Keratinocyte (primary cell): ENCODE measurements at regions not wholly inside any gene's neighbourhood (a gene's known extent, or its start where the extent isn't known, plus 50 kb on each side); places are given as distances from the start of the nearest gene placed in this dataset.

Source experiments
- DNase-seq: peaks from one replicate; pipeline ENCODE4 v3.0.0-alpha.2; 2011; ENCODE audit warnings: low read depth, missing footprints, low spot score
- FAIRE-seq: peaks from 2 replicates; lab custom pipeline; 2011; peaks lifted over from hg19 to GRCh38; lab: Jason Lieb, UNC
- H2AFZ ChIP-seq: 2 replicates; pipeline ENCODE4 v1.6.0; 2012; ENCODE audit warnings: low read length, control low read depth, inconsistent platforms; ENCODE audit not compliant: control insufficient read depth
- H3K27ac ChIP-seq: 2 replicates; pipeline ENCODE4 v1.5.1; 2011; ENCODE audit warnings: low read length; ENCODE audit not compliant: control insufficient read depth, insufficient read depth
- H3K27me3 ChIP-seq: 3 replicates; pipeline ENCODE4 v1.6.0; 2011; ENCODE audit warnings: low read length; ENCODE audit not compliant: control insufficient read depth, insufficient read depth; ENCODE audit errors: extremely low read depth
- H3K36me3 ChIP-seq, 2 experiments: 2 replicates in 1 of 2; 3 replicates in 1 of 2; pipeline ENCODE4 v1.5.1; 2011; ENCODE audit warnings: low read length in 2 of 2, mild to moderate bottlenecking in 1 of 2; ENCODE audit not compliant: control insufficient read depth in 2 of 2, insufficient read depth in 2 of 2; ENCODE audit errors: extremely low read depth in 1 of 2
- H3K4me1 ChIP-seq: 3 replicates; pipeline ENCODE4 v1.5.1; 2011; ENCODE audit warnings: low read length; ENCODE audit not compliant: control insufficient read depth, insufficient read depth; ENCODE audit errors: extremely low read depth
- H3K4me2 ChIP-seq: 3 replicates; pipeline ENCODE4 v1.6.0; 2011; ENCODE audit warnings: low read depth, low read length; ENCODE audit not compliant: control insufficient read depth, insufficient read depth; ENCODE audit errors: extremely low read depth
- H3K4me3 ChIP-seq, 3 experiments: fragments of 200-600 bp in 1 of 3; sonication (generic) in 1 of 3; 2 replicates in 2 of 3; 3 replicates in 1 of 3; pipeline ENCODE4 v1.5.1; 2011 to 2016; ENCODE audit warnings: low read length in 3 of 3, mild to moderate bottlenecking in 3 of 3, control low read depth in 2 of 3, inconsistent platforms in 1 of 3, low read depth in 1 of 3, mixed read lengths in 1 of 3, mixed run types in 1 of 3, moderate library complexity in 1 of 3; ENCODE audit not compliant: control insufficient read depth in 2 of 3, insufficient read depth in 2 of 3; ENCODE audit errors: extremely low read depth in 1 of 3
- H3K79me2 ChIP-seq: 2 replicates; pipeline ENCODE4 v1.6.0; 2012; ENCODE audit warnings: low read length; ENCODE audit not compliant: control insufficient read depth, insufficient read depth
- H3K9ac ChIP-seq: 3 replicates; pipeline ENCODE4 v1.6.0; 2011; ENCODE audit warnings: low read length; ENCODE audit not compliant: control insufficient read depth, insufficient read depth; ENCODE audit errors: extremely low read depth
- H3K9me1 ChIP-seq: 3 replicates; pipeline ENCODE4 v1.6.0; 2011; ENCODE audit warnings: low read length; ENCODE audit not compliant: control insufficient read depth, insufficient read depth; ENCODE audit errors: extremely low read depth
- H3K9me3 ChIP-seq: 2 replicates; pipeline ENCODE4 v1.5.1; 2012; ENCODE audit warnings: low read depth, low read length; ENCODE audit not compliant: control insufficient read depth
- H4K20me1 ChIP-seq: 3 replicates; pipeline ENCODE4 v1.6.0; 2011; ENCODE audit warnings: low read length; ENCODE audit not compliant: control insufficient read depth, insufficient read depth; ENCODE audit errors: extremely low read depth
- EZH2 ChIP-seq: IDR thresholded peaks from one replicate; pipeline ENCODE4 v1.6.1; 2012; ENCODE audit warnings: inconsistent platforms, mild to moderate bottlenecking, low read length, moderate library complexity
- dilution Hi-C: fragments of 300-500 bp; cut with MboI; formaldehyde crosslinking; loops from one replicate; pipeline ENCODE4 v1.7.0; 2020; ENCODE audit warnings: low sequenced_read_pairs; ENCODE audit not compliant: extremely low pct_ligation_motif_present
- TF ChIP-seq, protein P1 (sequence below), 3 experiments: IDR thresholded peaks in 1 of 3; conservative IDR thresholded peaks in 1 of 3; optimal IDR thresholded peaks in 1 of 3; 2 replicates in 2 of 3; 3 replicates in 1 of 3; pipeline versions ENCODE3 to v1.5.1; 2011; ENCODE audit warnings: low read length in 3 of 3, mild to moderate bottlenecking in 3 of 3, moderate library complexity in 2 of 3, control low read depth in 1 of 3, inconsistent platforms in 1 of 3; ENCODE audit not compliant: insufficient read depth in 2 of 3; ENCODE audit errors: extremely low read depth in 1 of 3

DNA sequence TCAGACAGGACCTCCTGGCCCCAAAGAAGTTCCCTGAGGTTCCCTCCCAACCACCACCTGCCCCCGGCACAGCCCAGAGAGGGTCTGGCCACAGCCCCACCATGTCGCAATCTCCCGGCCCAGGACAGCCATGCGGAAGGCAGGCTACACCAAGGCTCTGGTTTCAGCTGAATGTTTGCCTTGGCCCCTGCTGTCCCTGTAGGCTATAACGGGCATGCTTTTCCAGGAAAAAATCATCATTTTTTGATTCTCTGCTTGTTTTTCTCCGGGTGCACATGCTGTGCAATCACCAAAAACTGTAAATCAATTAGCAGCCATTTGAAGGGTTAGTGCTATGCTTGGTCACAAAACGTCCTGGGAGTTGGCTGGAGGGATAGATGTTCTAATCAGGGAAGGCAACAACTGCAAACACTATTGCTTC is 142.7 kb upstream of the IGF1R start:
- Histone ChIP-seq H3K4me3 (no peak overlapping the region), H4K20me1 (no peaks in the 10 kb centered on the region), H2AFZ (no peak overlapping the region), H3K9me1 (no peaks in the 10 kb centered on the region), H3K9ac (no peak overlapping the region), H3K36me3 (no peaks in the 10 kb centered on the region), H3K27me3 (peaks cover 25% of the 10 kb centered on the region), H3K4me1 (no peaks in the 10 kb centered on the region), H3K27ac (no peak overlapping the region), H3K79me2 (no peaks in the 10 kb centered on the region), H3K9me3 (no peaks in the 10 kb centered on the region), H3K4me2 (no peak overlapping the region)
- no peak for DNase-seq
- FAIRE-seq: no peak
- dilution Hi-C loops: no loop called here
- no peak for TF ChIP-seq EZH2
- TF ChIP-seq, protein P1, sequence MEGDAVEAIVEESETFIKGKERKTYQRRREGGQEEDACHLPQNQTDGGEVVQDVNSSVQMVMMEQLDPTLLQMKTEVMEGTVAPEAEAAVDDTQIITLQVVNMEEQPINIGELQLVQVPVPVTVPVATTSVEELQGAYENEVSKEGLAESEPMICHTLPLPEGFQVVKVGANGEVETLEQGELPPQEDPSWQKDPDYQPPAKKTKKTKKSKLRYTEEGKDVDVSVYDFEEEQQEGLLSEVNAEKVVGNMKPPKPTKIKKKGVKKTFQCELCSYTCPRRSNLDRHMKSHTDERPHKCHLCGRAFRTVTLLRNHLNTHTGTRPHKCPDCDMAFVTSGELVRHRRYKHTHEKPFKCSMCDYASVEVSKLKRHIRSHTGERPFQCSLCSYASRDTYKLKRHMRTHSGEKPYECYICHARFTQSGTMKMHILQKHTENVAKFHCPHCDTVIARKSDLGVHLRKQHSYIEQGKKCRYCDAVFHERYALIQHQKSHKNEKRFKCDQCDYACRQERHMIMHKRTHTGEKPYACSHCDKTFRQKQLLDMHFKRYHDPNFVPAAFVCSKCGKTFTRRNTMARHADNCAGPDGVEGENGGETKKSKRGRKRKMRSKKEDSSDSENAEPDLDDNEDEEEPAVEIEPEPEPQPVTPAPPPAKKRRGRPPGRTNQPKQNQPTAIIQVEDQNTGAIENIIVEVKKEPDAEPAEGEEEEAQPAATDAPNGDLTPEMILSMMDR (optimal IDR thresholded peaks at IDR 0.05 in 1 of 3, IDR thresholded peaks at IDR 0.05 in 1 of 3, conservative IDR thresholded peaks at IDR 0.05 in 1 of 3; ENCODE audit: extremely low read depth in 1 of 3, insufficient read depth in 2 of 3, low read length in 3 of 3): no peak

DNA sequence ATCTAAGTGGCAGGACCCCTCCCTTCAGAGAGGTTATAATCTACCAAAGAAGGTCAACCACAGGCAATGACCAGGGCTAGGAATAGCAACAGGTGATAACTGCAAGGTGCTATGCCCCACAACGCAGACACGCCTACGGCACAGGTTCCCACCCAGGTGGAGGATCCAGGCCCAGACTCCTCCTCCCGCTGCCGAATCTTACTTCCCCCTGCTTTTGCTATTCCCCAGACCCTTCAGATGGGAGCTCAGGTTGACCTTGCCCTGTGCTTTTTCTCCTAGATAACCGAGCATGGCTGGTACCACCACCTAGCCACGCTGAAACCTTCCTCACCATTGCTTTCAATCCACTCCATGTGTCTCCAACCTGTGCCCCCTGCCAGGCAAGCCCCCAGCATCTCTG is 142.2 kb upstream of the IGF1R start:
- no peak for TF ChIP-seq EZH2
- TF ChIP-seq, protein P1 (optimal IDR thresholded peaks at IDR 0.05 in 1 of 3, IDR thresholded peaks at IDR 0.05 in 1 of 3, conservative IDR thresholded peaks at IDR 0.05 in 1 of 3; ENCODE audit: extremely low read depth in 1 of 3, insufficient read depth in 2 of 3, low read length in 3 of 3): no peak
- Histone ChIP-seq H3K79me2 (no peaks in the 10 kb centered on the region), H3K9me3 (no peaks in the 10 kb centered on the region), H3K4me3 (no peak overlapping the region), H3K27ac (no peak overlapping the region), H3K4me2 (no peak overlapping the region), H3K36me3 (no peaks in the 10 kb centered on the region), H3K27me3 (peaks cover 25% of the 10 kb centered on the region), H3K9me1 (no peaks in the 10 kb centered on the region), H2AFZ (no peak overlapping the region), H3K4me1 (no peaks in the 10 kb centered on the region), H4K20me1 (no peaks in the 10 kb centered on the region), H3K9ac (no peak overlapping the region)
- DNase-seq: no peak
- no peak for FAIRE-seq
- dilution Hi-C loops: no loop called here
